ENCODE measurements at regions not wholly inside any gene's neighbourhood (a gene's known extent, or its start where the extent isn't known, plus 50 kb on each side); places are given as distances from the start of the nearest gene placed in this dataset.

DNA sequence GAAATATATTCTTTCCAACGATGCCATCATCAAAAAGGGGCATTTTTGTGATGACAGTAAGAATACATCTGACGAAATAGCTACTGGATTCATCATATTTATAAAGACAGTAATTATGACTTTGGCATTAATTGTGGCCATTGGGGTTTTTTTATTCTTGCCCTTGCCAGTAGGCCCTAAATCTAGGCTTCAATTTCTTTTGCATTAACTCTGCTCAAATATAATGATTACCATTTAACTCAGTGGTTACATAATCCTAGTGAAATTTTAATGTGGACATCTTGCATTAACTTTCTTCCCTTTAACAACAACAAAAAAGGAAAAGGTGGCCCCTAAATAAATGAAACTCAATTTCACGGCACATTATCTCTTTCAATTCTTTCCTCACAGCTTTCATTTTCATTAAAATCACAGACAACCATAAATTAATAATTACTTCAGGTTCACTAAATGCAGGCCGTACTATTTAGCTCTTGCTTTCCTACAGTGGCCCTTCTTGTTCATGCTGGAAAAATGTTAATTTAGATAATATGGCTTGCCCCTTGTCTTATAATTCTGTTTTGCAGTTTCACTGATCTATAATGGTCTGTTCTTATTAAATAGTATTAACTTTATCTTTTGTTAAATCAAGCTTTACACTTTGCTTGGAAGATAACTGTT lies 615.6 kb downstream of the DACH1 start:
- H3K36me3 ChIP-seq (ENCODE audit: insufficient read depth, low read length) = no peaks in the 10 kb centered on the region
- H3K9ac ChIP-seq (ENCODE audit: low read length) = no peak overlapping the region
- no peak overlapping the region for H3K4me3 ChIP-seq (ENCODE audit: low read depth in 1 of 2, low read length in 2 of 2)
- H3K9me3 ChIP-seq (ENCODE audit: low read length) = no peaks in the 10 kb centered on the region
- no peak overlapping the region for H3K27ac ChIP-seq (ENCODE audit: low read depth, low read length)
- H3K4me1 ChIP-seq (ENCODE audit: insufficient read depth, low read length) = no peaks in the 10 kb centered on the region
- no peaks in the 10 kb centered on the region for H3K27me3 ChIP-seq (ENCODE audit: control insufficient read depth in 1 of 2, insufficient read depth in 2 of 2, low read length in 2 of 2)

DNA sequence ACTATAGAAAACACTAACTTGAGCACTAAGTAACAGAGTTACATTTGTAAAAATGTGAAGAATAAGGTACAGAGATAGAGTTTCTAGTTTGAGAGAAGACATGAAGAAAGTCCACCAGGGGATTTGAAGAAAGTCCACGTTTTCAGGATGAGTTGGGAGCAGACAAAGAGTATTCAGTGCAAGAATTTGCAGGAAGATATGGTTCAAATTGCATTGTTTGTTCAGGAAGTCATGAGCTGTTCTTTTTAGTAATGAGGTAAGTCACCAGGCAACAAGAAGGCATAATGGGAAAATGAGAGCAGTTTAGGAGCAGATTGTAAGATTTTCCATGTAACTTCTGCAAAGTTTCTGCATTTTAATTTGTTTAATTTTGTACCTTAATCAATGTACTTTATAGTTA lies 618.0 kb downstream of the DACH1 start:
- Histone ChIP-seq H3K4me1 (ENCODE audit: insufficient read depth, low read length) (no peaks in the 10 kb centered on the region), H3K27ac (ENCODE audit: low read depth, low read length) (no peak overlapping the region), H3K36me3 (ENCODE audit: insufficient read depth, low read length) (no peaks in the 10 kb centered on the region), H3K27me3 (ENCODE audit: control insufficient read depth in 1 of 2, insufficient read depth in 2 of 2, low read length in 2 of 2) (no peaks in the 10 kb centered on the region), H3K9me3 (ENCODE audit: low read length) (no peaks in the 10 kb centered on the region), H3K9ac (ENCODE audit: low read length) (no peak overlapping the region), H3K4me3 (ENCODE audit: low read depth in 1 of 2, low read length in 2 of 2) (no peak overlapping the region)

DNA sequence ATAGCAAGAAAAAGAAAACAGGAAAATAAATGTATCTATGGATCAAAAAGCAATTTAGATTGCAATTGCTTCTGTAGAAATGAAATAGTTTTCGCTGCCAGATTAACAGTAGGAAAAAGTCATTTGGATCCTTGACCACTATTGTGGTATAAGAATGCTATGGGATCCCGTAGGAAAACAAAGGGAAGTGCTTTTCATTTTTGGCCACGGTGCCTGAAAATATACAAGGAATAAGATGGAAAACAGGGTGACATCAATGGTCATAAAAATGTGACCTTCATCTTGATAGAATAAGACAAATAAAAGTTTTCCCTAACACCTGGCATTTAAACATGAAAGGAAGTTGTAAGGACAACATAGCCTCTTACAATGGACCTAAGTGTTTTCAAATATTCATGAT lies 622.8 kb downstream of the DACH1 start:
- no peaks in the 10 kb centered on the region for H3K27me3 ChIP-seq (ENCODE audit: control insufficient read depth in 1 of 2, insufficient read depth in 2 of 2, low read length in 2 of 2)
- no peaks in the 10 kb centered on the region for H3K9me3 ChIP-seq (ENCODE audit: low read length)

DNA sequence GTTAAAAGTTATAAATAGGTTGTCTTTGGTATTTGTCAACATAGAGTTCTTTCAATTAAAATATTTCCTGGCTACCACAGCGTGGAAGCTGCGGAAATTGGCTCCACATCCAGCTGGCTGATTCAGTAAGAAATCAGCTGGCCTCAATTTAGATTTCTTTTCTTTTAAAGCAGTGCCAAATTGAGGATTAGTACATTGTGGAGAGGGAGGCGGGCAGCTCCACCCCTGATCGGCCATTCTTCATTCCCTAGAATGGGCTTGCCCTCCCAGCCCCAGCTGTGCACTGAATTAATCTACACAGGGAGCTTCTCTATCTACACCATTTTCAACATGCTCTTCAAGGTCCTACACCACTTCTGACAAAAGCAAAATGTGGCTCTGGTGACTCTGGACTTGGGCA lies 624.8 kb downstream of the DACH1 start:
- Histone ChIP-seq H3K4me3 (ENCODE audit: low read depth in 1 of 2, low read length in 2 of 2) (no peak overlapping the region), H3K9ac (ENCODE audit: low read length) (no peak overlapping the region), H3K4me1 (ENCODE audit: insufficient read depth, low read length) (no peaks in the 10 kb centered on the region), H3K27me3 (ENCODE audit: control insufficient read depth in 1 of 2, insufficient read depth in 2 of 2, low read length in 2 of 2) (no peaks in the 10 kb centered on the region), H3K9me3 (ENCODE audit: low read length) (no peaks in the 10 kb centered on the region), H3K27ac (ENCODE audit: low read depth, low read length) (no peak overlapping the region), H3K36me3 (ENCODE audit: insufficient read depth, low read length) (no peaks in the 10 kb centered on the region)

More for the DNA sequence above, 622.8 kb downstream of the DACH1 start:
- Histone ChIP-seq H3K4me3 (ENCODE audit: low read depth in 1 of 2, low read length in 2 of 2) (no peak overlapping the region), H3K4me1 (ENCODE audit: insufficient read depth, low read length) (no peaks in the 10 kb centered on the region), H3K9ac (ENCODE audit: low read length) (no peak overlapping the region), H3K27ac (ENCODE audit: low read depth, low read length) (no peak overlapping the region), H3K36me3 (ENCODE audit: insufficient read depth, low read length) (no peaks in the 10 kb centered on the region)

DNA sequence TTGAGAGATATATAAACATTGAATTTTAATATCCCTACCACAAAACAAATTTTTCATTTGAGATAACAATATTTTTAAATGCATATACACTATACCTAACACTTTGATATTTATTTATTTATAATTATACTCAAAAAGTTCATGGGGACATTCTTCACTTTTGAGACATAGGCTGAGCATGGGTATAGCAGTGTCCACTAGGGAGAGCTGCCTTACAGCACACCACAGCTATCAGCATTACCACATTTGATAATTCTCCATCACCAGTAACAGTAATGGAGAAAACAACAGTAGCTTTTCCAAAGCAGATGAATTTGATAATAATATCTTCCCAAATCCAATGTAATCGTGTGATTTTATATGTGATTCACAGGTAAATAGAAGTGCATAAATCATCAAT lies 626.1 kb downstream of the DACH1 start:
- Histone ChIP-seq H3K36me3 (ENCODE audit: insufficient read depth, low read length) (no peaks in the 10 kb centered on the region), H3K9ac (ENCODE audit: low read length) (no peak overlapping the region), H3K9me3 (ENCODE audit: low read length) (no peaks in the 10 kb centered on the region), H3K4me3 (ENCODE audit: low read depth in 1 of 2, low read length in 2 of 2) (no peak overlapping the region), H3K27ac (ENCODE audit: low read depth, low read length) (no peak overlapping the region), H3K27me3 (ENCODE audit: control insufficient read depth in 1 of 2, insufficient read depth in 2 of 2, low read length in 2 of 2) (no peaks in the 10 kb centered on the region), H3K4me1 (ENCODE audit: insufficient read depth, low read length) (no peaks in the 10 kb centered on the region)

DNA sequence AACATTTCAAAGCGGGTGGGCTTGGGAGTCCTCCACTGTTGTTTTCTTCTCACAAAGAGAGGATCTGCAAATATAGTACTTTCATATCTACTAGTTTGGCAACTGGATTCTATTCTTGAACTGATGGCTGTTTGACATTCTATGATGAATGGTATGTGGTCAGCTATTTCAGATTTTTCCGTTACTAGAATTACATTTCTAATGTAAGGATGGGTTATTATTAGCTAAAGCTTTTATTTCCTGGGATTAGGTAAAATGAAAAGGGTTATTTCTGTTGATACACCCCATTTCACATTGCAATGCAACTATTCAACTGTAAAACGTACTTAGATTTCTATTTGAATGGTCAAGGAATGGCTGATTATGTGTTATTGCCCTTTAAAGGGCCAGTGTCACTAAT lies 629.7 kb downstream of the DACH1 start:
- Histone ChIP-seq H3K27me3 (ENCODE audit: control insufficient read depth in 1 of 2, insufficient read depth in 2 of 2, low read length in 2 of 2) (no peaks in the 10 kb centered on the region), H3K9me3 (ENCODE audit: low read length) (no peaks in the 10 kb centered on the region), H3K9ac (ENCODE audit: low read length) (no peak overlapping the region), H3K36me3 (ENCODE audit: insufficient read depth, low read length) (no peaks in the 10 kb centered on the region), H3K27ac (ENCODE audit: low read depth, low read length) (no peak overlapping the region), H3K4me1 (ENCODE audit: insufficient read depth, low read length) (no peaks in the 10 kb centered on the region), H3K4me3 (ENCODE audit: low read depth in 1 of 2, low read length in 2 of 2) (no peak overlapping the region)

DNA sequence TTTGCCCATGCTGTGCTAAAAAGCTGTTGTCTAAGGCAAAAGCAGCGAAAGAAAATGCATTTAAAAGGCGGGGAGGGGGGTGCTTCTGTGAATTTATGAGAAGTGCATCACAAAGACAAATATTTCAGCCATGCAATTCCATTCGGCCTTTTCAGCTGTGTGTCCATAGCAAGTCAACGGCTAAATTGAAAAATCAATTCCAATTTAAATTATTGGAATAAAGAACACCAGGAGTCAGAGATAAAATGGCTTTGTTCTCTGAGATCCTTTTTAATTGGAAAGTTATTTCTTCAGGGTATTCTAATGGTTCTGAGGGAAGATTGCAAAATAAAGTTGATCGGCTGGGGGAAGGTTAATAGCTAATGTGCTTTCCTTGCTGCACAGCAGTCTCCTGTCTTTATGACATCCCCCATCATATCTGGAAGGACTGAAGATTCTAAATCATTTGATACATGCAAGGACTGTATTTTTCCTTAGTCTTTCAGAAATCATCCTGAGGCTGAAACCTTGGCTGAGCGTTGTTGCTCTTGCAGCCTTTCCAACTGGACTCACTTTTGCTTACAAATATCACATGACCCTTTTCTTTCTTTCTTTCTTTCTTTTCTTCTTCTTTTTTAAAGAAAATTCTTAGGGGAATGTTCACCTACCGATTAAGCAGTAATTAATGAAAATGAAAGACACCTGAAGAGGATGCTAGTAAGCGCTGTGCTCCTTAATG lies 647.1 kb downstream of the DACH1 start:
- Histone ChIP-seq H3K36me3 (ENCODE audit: insufficient read depth, low read length) (no peaks in the 10 kb centered on the region), H3K9me3 (ENCODE audit: low read length) (no peaks in the 10 kb centered on the region), H3K27me3 (ENCODE audit: control insufficient read depth in 1 of 2, insufficient read depth in 2 of 2, low read length in 2 of 2) (no peaks in the 10 kb centered on the region), H3K4me1 (ENCODE audit: insufficient read depth, low read length) (no peaks in the 10 kb centered on the region), H3K4me3 (ENCODE audit: low read depth in 1 of 2, low read length in 2 of 2) (no peak overlapping the region), H3K9ac (ENCODE audit: low read length) (no peak overlapping the region), H3K27ac (ENCODE audit: low read depth, low read length) (no peak overlapping the region)

DNA sequence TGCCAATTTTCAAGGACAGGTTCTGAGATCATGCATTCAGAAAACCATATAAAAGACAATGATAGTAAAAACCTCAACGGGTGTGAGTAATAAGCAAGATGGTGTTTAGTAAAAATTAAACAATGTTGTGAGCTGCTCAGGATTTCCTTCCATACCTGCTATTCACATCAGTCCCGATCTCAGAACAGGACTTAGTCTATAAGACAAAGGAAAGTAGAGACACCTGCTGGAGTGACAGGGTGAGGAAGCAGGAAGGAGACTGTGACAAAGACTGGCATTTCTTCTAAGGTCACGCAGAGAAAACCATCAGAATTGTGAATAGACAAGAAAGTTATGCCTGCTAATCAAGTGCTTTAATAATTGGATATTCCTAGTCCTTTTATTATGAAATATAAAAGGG lies 648.0 kb downstream of the DACH1 start:
- H3K36me3 ChIP-seq (ENCODE audit: insufficient read depth, low read length) = no peaks in the 10 kb centered on the region
- H3K27me3 ChIP-seq (ENCODE audit: control insufficient read depth in 1 of 2, insufficient read depth in 2 of 2, low read length in 2 of 2) = no peaks in the 10 kb centered on the region
- H3K4me1 ChIP-seq (ENCODE audit: insufficient read depth, low read length) = no peaks in the 10 kb centered on the region
- H3K9ac ChIP-seq (ENCODE audit: low read length) = no peak overlapping the region
- H3K27ac ChIP-seq (ENCODE audit: low read depth, low read length) = no peak overlapping the region
- H3K9me3 ChIP-seq (ENCODE audit: low read length) = no peaks in the 10 kb centered on the region
- H3K4me3 ChIP-seq (ENCODE audit: low read depth in 1 of 2, low read length in 2 of 2) = no peak overlapping the region

DNA sequence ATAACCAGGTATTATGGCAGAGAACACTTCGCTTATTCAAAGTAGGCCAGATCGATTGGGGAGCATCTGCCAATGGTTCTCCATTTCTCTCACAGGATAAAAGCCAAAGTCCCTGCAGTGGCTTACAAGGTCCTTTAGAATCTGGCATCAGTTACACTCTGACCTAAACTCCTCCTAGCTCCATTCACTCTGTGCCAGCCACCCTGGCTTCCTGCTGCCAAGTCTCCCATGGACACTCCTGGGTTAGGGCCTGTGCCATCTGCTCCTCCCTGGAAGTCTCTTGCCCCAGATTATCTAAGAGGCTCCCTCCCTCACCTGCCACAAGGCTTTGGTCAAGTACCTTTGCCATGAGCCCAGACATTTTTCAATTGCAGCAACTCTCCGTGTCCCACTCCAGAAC lies 649.2 kb downstream of the DACH1 start:
- no peak overlapping the region for H3K27ac ChIP-seq (ENCODE audit: low read depth, low read length)
- H3K36me3 ChIP-seq (ENCODE audit: insufficient read depth, low read length) = no peaks in the 10 kb centered on the region
- no peak overlapping the region for H3K4me3 ChIP-seq (ENCODE audit: low read depth in 1 of 2, low read length in 2 of 2)
- H3K4me1 ChIP-seq (ENCODE audit: insufficient read depth, low read length) = no peaks in the 10 kb centered on the region
- no peaks in the 10 kb centered on the region for H3K27me3 ChIP-seq (ENCODE audit: control insufficient read depth in 1 of 2, insufficient read depth in 2 of 2, low read length in 2 of 2)
- no peak overlapping the region for H3K9ac ChIP-seq (ENCODE audit: low read length)
- no peaks in the 10 kb centered on the region for H3K9me3 ChIP-seq (ENCODE audit: low read length)

DNA sequence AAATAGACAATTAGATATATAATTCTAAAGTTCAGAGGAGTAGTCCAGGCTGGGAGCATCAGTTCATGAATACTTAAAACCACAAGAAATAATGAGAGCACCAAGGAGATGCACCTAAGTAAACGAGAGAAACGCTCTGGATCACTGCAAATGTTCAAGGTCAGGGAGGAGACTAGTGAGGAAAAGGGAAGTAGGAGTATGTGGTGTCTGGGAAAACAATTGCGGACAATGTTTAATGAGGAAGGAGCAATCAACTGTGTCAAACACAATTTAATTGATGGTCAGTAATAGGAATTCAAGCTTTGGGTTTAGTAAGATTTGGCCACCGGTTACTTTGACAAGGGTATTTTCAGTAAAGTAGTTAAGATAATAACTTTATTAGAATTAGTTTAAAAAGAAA lies 652.2 kb downstream of the DACH1 start:
- H3K4me3 ChIP-seq (ENCODE audit: low read depth in 1 of 2, low read length in 2 of 2) = no peak overlapping the region
- no peaks in the 10 kb centered on the region for H3K9me3 ChIP-seq (ENCODE audit: low read length)
- no peaks in the 10 kb centered on the region for H3K36me3 ChIP-seq (ENCODE audit: insufficient read depth, low read length)
- H3K9ac ChIP-seq (ENCODE audit: low read length) = no peak overlapping the region
- no peaks in the 10 kb centered on the region for H3K27me3 ChIP-seq (ENCODE audit: control insufficient read depth in 1 of 2, insufficient read depth in 2 of 2, low read length in 2 of 2)
- no peak overlapping the region for H3K27ac ChIP-seq (ENCODE audit: low read depth, low read length)
- no peaks in the 10 kb centered on the region for H3K4me1 ChIP-seq (ENCODE audit: insufficient read depth, low read length)

DNA sequence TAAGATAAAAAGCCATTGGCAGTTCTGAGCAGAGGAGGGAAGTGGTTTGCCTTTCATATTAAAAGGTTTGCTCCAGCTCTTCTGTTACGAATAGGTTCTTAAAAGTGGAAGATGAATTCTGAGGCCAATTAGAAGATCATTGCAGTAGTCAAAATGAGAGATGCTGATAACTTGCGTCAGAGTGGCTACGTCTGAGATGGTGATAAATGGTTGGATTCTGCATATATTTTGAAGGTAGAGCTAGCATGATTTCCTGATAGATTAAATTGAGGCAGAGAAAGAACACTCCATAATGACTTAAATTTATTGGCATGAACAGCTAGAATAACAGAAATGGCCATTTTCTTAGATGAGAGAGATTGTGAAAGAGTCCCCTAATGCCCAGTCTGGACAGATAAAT lies 652.6 kb downstream of the DACH1 start:
- H3K27ac ChIP-seq (ENCODE audit: low read depth, low read length) = no peak overlapping the region
- no peaks in the 10 kb centered on the region for H3K27me3 ChIP-seq (ENCODE audit: control insufficient read depth in 1 of 2, insufficient read depth in 2 of 2, low read length in 2 of 2)
- H3K36me3 ChIP-seq (ENCODE audit: insufficient read depth, low read length) = no peaks in the 10 kb centered on the region
- no peaks in the 10 kb centered on the region for H3K9me3 ChIP-seq (ENCODE audit: low read length)
- H3K4me1 ChIP-seq (ENCODE audit: insufficient read depth, low read length) = no peaks in the 10 kb centered on the region
- H3K4me3 ChIP-seq (ENCODE audit: low read depth in 1 of 2, low read length in 2 of 2) = no peak overlapping the region
- no peak overlapping the region for H3K9ac ChIP-seq (ENCODE audit: low read length)

DNA sequence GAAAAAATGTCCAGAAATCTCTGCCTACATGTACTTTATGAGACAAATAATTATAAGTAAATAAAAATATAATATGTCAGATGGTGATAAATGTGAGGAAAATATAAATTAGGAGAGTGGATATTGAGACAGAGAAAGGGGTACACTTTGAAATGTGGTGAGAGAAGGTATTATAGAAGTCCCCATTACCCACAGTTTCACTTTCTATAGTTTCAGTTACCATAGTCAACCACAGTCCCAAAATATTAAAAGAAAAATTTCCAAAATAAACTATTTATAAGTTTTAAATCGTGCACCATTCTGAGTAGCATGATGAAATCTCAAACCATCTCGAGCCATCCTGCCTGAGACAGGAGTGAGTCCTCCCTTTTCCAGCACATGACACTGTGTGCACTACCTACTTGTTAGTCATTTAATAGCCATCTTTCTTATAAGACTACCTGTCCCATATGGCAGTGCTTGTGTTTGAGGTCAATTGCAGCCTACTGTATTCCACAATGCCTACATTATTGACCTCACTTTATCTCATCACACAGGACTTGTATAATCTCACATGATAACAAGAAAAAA lies 653.7 kb downstream of the DACH1 start:
- Histone ChIP-seq H3K9ac (ENCODE audit: low read length) (no peak overlapping the region), H3K4me3 (ENCODE audit: low read depth in 1 of 2, low read length in 2 of 2) (no peak overlapping the region)

More for the DNA sequence above, 653.7 kb downstream of the DACH1 start:
- Histone ChIP-seq H3K27ac (ENCODE audit: low read depth, low read length) (no peak overlapping the region), H3K27me3 (ENCODE audit: control insufficient read depth in 1 of 2, insufficient read depth in 2 of 2, low read length in 2 of 2) (no peaks in the 10 kb centered on the region), H3K36me3 (ENCODE audit: insufficient read depth, low read length) (no peaks in the 10 kb centered on the region), H3K4me1 (ENCODE audit: insufficient read depth, low read length) (no peaks in the 10 kb centered on the region), H3K9me3 (ENCODE audit: low read length) (no peaks in the 10 kb centered on the region)
